ENCODE measurements at regions not wholly inside any gene's neighbourhood (a gene's known extent, or its start where the extent isn't known, plus 50 kb on each side); places are given as distances from the start of the nearest gene placed in this dataset.
"Not testable (repeated sequence)": the region's sequence is repeated elsewhere in the genome, so short reads cannot be mapped to it uniquely, and the experiment has no call there.

GRCh38 chr6:164812706-164813105 lies 496.7 kb downstream of the C6orf118 start:
- DNase-seq = no peak

GRCh38 chr6:164807125-164807524 lies 502.3 kb downstream of the C6orf118 start:
- no peak for DNase-seq

DNA sequence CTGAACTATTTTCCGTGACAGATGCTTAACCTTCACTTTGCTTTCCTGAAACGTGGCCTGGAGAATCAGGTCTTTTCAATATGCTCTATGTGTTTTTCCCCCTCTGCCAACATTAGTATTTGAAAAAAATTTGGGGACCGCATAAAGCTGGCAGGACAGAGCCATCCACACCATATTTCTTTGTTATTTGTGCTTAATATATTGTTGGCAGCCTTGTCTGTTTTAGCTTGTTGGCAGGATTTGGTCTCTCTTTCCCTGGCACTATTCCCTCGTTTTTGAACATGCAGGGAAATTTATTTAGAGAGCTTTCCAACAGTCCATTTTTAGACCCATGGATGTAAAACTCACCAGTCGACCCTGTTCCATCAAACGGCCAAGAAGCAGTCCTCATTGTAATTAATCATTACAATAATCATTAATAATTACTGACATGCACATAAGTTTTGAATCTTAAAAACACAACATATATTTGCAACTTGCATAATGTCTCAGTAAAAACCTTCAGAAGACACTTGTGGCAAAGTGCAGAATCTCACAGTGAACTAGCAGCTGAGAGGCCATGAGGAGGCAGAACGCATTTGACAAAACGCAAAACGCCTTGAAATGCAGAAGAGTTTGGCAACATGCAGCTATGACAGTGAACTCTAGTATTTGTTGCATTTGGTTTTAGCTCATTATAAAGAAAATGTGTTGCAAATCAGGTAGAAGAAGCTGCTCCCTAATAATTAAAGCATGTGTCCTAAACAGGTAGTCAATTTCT lies 514.2 kb downstream of the C6orf118 start:
- DNase-seq = no peak

DNA sequence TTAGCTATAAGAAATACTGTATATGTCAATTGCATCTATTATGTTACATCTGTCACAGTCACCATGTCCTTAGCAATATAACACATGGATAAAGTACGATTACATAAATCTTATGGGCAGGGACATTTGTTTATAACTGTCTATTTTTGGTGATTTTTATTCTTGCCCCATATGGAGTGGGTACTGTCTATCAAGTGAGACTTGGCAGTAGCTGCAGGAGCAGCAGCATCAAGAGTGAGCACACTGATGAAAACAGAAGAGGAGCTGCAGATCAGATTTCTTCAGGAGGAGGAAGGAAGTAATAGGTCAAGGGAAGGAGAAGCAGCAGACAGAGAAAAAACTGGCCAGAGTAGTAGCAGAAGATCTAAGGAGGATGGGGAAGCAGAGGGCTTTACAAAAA lies 516.7 kb downstream of the C6orf118 start:
- DNase-seq = no peak

GRCh38 chr6:164791498-164791897 lies 517.9 kb downstream of the C6orf118 start:
- no peak for DNase-seq

- no peak for DNase-seq
These were observed 545.6 kb downstream of the C6orf118 start for GRCh38 chr6:164763788-164764187.

DNA sequence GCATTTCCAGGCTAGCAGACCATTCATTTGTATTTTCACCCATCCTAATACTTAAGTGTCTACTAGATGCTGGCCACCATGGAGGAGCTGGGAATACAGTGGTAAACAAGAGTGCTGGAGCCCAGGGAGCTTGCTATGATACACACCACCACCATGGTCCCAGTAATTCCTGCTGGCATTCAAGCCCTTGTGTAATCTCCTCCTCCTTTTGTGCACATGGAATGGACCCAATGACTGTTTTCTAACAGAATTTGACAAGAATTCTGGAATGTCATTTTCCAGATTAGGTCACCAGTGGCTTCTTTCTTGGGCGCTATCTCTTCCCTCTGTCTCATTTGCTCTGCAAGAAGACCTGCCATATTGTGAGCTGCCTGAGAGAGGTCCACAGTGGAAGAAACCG lies 552.0 kb downstream of the C6orf118 start:
- no peak for DNase-seq

DNA sequence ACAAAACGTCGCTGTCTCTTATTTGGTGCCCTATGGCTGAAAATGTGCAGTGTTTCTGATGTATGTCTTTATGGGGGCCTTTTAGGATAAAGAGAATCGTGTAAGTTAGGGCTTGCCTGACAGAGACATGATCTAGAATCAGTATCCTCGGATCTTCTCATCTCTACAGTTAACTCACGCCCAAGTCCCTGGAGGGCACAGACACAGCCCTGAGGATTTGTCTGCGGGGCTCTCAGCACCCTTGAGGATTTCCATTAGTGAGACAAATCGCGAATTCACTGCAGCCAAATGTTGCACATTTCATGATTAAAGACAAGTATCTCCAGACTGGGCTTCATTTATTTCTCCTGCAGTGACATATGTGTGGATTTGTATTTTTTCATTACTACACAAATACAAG lies 552.7 kb downstream of the C6orf118 start:
- DNase-seq = no peak

DNA sequence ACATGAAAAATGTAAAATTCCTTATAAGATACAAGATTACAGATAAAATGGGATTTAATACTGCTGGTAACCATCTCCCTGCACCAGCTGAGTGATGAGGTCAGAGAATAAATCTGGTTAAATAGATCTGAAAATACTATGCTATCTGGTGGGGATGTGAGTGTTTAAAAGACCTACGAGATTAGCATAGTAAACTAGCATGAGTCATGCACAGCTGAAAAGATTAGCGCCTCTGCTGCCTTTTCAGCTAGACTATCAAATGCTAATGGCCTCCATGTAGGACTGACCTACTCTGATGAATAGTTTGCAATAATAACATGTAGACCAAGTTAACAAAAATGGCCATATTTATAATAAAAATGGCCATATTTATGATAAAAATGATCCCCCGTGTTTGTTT lies 553.3 kb downstream of the C6orf118 start:
- DNase-seq = no peak

DNA sequence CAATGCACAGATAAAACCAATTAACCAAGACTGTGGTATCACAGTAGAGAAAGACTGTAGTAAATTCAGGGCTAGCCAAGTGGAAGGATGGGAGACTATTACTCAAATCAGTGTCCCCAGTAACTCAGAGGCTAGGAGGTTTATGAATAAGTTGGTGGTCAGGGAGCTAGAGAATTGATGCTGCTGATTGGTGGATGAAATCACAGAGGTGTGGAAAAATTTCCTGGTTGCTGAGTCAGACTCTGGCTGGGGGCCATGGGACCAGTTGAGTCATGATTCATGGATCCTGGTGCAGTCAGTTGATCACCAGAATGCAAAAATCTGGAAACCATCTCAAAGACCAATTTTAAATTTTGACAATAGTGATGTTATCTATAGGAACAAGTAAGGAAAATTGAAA lies 555.9 kb downstream of the C6orf118 start:
- DNase-seq = no peak

GRCh38 chr6:164751395-164751794 lies 558.0 kb downstream of the C6orf118 start:
- no peak for DNase-seq

DNA sequence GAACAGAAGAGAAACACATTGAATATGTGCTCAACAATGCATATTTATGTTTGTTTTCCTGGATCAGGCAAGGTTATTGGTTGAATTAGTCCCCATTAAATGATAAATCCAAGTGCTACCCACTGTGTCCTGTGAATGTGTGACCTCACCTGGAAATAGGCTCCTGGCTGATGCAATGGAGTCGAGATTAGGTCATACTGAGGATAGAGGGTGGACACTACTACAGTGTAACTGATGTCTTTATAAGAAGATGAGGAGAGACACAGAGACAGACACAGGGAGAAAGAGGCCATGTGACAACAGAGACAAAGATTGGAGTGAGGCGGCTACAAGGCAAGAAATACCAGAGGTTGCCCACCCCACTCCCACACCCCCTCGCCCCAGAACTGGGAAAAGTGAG lies 559.3 kb downstream of the C6orf118 start:
- DNase-seq = no peak

DNA sequence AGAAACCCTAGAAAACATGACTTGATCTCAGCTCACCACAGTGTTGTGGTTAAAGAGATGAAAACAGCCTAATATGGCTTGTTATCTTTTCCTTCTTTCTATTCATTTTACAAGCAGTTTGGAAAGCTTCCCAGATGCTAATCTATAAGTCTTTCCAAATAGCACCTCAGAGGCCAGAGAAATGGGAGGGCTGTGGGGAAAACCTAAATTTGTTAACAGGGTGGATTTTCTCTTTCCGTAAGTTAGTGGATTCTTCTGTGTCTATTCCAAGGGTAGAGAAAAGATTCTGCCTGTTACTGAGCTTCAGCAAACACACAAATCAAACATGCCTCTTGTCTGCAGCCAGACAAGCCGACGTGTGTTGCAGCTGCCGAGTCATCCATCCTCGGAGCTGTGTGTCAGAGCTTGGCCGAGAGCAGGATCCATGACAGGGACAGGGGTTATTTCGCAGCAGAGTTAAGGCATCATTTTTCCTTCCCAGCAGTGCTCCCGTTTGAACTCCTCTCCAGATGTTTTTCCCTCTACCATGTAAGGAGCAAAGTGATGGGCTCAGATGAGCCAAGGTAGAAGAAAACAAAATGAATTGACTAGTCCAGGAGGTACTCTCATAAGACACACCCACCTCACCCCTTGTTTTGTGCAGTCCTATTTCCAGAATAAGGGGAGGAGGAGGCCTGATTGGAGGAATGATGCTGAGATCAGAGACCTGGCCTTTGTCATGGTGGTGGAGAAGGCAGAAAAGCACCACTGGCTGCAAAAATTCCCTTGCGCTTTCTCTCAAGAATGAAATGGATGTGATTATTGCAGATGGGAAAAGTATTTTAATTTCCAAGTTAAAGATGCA lies 560.0 kb downstream of the C6orf118 start:
- DNase-seq = no peak

- no peak for DNase-seq
These were observed 565.1 kb downstream of the C6orf118 start for GRCh38 chr6:164744301-164744700.

DNA sequence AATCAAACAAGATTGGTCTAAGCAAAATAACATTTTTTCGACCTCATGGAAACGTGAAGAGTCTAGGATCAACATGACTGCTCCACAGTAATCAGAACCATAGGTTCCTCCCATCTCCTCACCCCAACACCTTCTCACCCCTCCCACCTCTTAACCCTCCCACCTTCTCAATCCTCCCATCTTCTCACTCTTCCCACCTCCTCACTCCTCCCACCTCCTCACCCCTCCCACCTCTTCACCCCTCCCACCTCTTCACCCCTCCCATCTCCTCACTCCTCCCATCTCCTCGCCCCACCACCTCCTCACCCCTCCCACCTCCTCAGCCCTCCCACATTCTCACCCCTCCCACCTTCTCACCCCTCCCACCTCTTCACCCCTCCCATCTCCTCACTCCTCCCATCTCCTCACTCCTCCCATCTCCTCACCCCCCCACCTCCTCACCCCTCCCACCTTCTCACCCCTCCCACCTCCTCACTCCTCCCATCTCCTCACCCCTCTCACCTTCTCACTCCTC lies 567.4 kb downstream of the C6orf118 start:
- DNase-seq = no peak

- DNase-seq = not testable (repeated sequence)
These were observed 573.3 kb downstream of the C6orf118 start for GRCh38 chr6:164736090-164736489.

- no peak for DNase-seq
These were observed 577.9 kb downstream of the C6orf118 start for GRCh38 chr6:164731539-164731938.

- no peak for DNase-seq
These were observed 587.9 kb downstream of the C6orf118 start for GRCh38 chr6:164721460-164721859.

GRCh38 chr6:164700497-164700896 lies 608.9 kb downstream of the C6orf118 start:
- no peak for DNase-seq

DNA sequence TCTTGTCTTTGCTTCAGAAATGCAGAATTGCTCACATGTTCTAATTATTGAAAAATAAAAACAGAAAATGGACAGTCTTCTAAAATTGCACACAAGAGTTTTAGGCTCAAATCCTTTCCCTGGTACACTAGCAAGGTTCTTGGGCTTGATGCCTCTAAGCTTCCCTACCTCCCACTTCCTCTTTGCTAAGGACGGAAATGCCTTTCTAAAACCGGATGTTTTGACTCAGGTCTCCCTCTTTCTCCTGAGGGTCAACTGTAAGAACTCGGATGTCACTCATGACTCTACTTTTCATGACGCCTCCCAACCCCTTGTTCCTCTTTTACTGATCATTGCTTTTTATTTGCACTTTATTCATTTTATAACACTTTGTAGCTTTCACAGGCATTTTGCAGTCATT lies 613.5 kb downstream of the C6orf118 start:
- no peak for DNase-seq

DNA sequence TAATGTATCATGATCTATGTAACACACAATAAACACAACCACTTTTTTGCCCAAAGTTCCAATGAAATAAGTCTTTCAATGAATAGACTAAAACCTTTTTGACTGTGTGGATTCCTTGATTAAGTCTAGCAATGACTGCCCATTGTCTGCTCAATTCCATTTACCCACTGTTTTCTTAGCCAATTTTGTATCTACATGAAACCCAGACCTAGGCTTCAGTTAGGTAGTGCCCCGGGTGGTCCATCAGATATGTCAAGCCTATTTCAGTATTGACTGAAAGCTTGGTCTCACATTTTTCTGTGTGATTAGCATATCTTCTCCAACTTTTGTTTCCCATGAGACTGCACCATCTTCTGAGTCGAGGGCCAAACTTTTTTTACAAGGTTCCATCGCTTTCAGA lies 615.0 kb downstream of the C6orf118 start:
- no peak for DNase-seq

- DNase-seq = no peak
These were observed 615.5 kb downstream of the C6orf118 start for GRCh38 chr6:164693944-164694343.

DNA sequence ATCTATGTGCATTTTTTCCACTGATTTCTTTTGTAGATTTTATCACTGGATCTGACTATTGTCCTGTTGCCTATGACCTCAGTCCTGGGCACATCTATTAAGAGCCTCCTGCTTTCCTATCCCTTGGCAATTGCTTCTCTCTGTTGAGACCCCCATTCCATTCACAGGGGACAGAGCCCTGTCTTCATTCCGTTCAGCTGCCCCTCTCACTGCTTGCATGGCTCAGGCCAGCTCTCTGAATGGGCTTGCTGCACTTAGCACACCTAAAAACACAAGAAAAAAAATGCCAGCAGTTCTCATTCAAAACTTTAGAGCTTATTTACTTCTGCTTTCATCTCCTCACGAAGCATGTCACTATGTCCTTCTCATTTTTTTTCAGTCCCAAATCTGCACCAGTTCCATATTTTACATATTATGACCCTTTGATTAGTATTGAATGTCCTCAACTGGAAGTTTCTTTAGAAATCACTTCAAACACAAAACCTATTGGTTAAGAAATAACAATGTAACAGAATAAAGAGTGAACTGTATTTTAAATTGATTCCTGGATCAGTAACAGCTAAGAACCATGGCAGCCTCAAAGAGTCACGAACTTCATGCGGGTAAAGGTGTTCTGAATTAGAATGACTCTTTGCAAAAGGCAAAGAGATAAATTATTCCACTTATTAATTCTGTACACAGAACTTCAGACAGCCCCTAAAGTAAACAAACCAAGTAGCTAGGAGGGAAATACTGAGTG lies 616.5 kb downstream of the C6orf118 start:
- no peak for DNase-seq

Measured in SHP77 treated with DMSO at 0.1 percent for 48 hours (cell line).